ENCODE measurements at regions not wholly inside any gene's neighbourhood (a gene's known extent, or its start where the extent isn't known, plus 50 kb on each side); places are given as distances from the start of the nearest gene placed in this dataset.

DNA sequence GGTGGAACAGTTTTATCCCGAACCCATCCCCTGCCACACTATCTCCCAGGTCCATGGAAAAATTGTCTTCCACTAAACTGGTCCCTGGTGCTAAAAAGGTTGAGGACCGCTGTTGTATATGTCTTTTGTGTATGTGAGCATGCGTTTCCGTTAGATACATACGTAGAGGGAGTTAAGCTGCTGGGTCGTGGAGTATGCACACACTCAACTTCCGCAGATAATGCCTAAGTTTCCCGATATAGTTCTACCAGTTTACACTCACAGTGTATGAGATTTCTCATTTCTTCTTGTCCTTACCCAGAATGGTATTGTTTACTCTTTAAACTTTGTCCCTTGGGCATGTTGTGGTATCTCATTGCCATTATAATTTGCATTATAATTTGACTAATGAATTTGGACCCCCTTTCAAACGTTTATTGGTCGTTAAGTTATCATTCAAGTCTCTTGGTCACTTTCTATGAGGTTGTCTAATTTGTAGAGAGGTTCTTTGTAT is 50.5 kb upstream of the SCAF8 start:
- peaks cover 10% of the 10 kb centered on the region for H3K4me1 Mint-ChIP-seq (ENCODE audit: low read depth)
- no peaks in the 10 kb centered on the region for H3K27me3 Mint-ChIP-seq (ENCODE audit: low read depth)
- no peak for DNase-seq (ENCODE audit: low spot score)
- H3K27ac Mint-ChIP-seq (ENCODE audit: unreplicated experiment): no peak overlapping the region
- no peak for TF ChIP-seq CTCF (IDR thresholded peaks at IDR 0.05)
- H3K4me3 Mint-ChIP-seq (ENCODE audit: unreplicated experiment): no peak overlapping the region
- H3K36me3 Mint-ChIP-seq (ENCODE audit: low read depth): no peaks in the 10 kb centered on the region
- H3K9me3 Mint-ChIP-seq (ENCODE audit: low read depth): no peaks in the 10 kb centered on the region
